H54 (cell line): ENCODE measurements at regions not wholly inside any gene's neighbourhood (a gene's known extent, or its start where the extent isn't known, plus 50 kb on each side); places are given as distances from the start of the nearest gene placed in this dataset.
"Not testable (repeated sequence)": the region's sequence is repeated elsewhere in the genome, so short reads cannot be mapped to it uniquely, and the experiment has no call there.

Experiments used
- DNase-seq: peaks from one replicate; pipeline ENCODE4 v3.0.0; 2011; ENCODE audit warnings: low spot score, mixed read lengths; ENCODE audit not compliant: insufficient read length
- FAIRE-seq: peaks from 3 replicates; lab custom pipeline; 2011; peaks lifted over from hg19 to GRCh38; lab: Jason Lieb, UNC
- POLR2A ChIP-seq: IDR thresholded peaks from 2 replicates; pipeline ENCODE4 v1.6.1; 2011; ENCODE audit warnings: low read depth, mild to moderate bottlenecking, low read length

DNA sequence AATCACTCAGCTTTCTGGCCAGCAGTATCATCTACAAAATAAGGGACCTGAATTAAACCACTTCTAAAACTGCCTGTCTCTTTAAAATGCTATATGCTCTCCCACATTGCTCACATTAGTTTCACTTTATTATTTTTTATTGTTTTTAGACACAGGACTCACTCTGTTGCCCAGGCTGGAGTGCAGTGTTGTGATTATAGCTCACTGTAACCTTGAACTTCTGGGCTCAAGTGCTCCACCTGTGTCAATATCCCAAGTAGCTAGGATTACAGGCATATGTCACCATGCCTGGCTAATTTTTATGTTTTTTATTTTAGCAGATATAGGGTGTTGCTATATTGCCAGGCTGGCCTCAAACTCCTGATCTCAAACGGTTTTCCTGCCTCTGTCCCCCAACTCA, 591.3 kb upstream of the ZNF804A start:
- no peak for TF ChIP-seq POLR2A
- DNase-seq (no peak), FAIRE-seq (no peak)

DNA sequence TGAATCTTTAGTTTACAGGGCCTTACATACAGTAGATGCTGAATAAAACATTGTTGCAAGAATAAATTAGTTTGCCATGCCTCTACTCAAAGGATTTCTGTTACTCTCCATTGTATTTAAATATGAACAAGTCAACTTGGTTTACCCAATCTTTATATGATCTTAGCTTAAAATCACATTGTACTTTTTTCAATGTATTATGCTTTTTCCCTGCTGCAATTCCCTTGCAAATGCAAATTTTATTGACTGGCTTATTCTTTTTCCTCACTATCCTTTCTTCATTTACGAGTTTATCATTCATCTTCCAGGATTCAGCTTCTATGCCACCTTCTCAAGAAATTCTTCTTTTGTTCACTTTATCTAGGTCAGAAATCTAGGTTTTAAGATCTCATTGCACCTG, 571.4 kb upstream of the ZNF804A start:
- DNase-seq = no peak
- TF ChIP-seq POLR2A = no peak
- no peak for FAIRE-seq

DNA sequence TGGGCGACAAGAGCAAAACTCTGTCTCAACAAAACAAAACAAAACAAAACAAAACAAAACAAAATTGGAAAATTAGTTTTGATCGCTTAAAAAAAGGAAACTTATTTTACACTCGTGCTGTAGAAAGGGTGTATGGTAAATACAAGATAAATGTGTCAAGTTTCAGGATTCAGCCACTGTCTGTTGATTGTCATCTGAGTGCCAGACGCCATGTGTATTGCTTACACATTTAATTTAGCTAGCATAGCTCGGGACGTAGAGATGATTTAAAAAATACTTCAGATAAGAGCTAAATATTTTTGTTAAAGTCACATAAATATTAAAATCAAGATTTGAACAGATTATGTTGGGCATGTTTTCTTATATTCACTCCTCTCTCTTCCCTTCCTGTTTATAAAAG, 568.1 kb upstream of the ZNF804A start:
- DNase-seq (no peak), FAIRE-seq (no peak)
- no peak for TF ChIP-seq POLR2A

DNA sequence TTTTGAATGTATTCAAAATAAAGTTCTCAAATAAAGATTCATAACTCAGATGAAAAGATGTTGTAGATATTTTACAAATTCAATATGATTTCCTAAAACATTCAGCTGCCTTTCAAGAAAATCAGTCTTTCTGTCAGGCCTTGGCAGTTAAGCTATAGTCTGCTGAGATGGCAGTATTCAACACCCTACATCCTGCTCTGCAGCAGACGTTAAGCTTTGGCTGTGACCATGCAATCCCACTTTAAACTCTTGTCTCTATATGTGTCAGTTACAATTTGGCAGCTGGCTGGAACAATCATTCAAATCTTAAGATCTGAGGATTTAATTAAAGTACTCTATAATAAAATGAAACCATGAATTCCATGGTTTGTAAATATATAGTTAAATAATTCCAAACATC, 567.3 kb upstream of the ZNF804A start:
- no peak for FAIRE-seq
- no peak for TF ChIP-seq POLR2A
- DNase-seq = no peak

DNA sequence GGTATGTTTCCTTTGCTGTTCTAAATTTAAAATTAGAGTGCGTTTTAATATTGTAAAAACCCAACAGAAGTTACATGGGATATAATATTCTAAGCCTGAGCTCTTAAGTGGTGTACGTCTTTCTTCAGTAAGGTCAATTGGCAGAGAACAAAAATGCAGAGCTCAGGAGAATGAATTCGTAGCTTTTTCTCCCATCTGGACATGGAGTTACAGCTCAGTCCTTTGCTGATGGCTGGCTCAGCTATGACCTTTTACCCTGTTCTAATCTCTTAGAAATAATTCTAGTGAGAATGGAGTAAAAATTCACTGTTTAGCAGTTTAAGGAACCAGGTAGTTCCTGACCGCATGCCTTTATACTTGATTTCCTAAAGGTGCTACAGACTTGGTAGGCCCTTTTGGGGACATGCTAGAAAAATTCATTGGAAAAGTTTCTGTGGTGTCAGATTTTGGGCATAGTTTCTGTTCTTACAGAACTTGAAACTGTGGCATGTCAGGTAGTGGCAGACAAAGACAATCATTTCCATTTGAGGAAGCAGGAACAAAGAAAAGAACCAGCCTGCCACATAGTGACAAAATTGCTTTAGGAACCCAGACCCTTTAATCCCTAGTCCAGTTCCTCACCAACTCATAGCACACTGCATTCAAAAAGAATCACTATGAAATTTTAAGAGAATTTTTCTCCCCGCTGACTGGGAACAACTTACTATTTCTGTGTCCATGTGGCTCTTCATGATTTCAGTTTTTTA, 566.8 kb upstream of the ZNF804A start:
- no peak for DNase-seq

DNA sequence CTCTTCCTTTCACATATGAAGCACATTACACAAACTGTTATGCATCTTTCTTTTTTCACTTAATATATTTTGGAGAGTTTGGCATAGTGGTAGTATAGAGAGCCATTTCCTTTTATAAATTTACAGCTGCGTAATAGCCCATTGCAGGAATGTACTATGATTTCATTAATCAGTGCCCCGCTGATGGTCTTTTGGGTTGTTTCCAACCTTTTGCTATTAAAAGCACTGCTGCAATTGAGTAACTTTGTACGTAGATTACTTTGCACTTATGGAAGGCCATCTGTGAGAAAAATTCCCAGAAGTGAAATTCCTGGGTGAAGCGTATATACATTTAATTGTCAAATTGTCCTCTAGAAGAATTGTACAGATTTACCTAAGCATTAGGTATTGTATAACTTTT, 565.3 kb upstream of the ZNF804A start:
- DNase-seq = no peak
- no peak for TF ChIP-seq POLR2A
- no peak for FAIRE-seq

More for the DNA sequence above, 566.8 kb upstream of the ZNF804A start:
- FAIRE-seq = no peak
- TF ChIP-seq POLR2A = no peak

DNA sequence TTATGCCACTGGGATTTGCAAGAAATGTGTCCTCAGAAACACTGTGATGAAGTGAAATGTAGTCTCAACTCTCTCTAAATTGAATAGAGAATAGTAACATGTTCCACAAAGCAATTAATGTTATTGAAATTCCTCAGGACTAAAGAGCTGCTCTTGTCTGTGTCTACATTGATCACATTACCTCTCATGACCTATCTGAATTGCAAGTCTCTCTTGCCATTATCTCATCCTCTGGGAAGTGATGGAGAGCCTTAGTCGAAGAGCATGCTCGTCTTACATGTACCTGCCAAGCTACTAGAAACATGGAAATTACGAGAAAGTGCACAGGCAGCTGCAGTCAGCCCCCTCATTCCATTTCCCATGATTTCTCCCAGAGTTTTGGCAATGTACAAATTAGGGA, 561.1 kb upstream of the ZNF804A start:
- TF ChIP-seq POLR2A = no peak
- FAIRE-seq (no peak), DNase-seq (no peak)

DNA sequence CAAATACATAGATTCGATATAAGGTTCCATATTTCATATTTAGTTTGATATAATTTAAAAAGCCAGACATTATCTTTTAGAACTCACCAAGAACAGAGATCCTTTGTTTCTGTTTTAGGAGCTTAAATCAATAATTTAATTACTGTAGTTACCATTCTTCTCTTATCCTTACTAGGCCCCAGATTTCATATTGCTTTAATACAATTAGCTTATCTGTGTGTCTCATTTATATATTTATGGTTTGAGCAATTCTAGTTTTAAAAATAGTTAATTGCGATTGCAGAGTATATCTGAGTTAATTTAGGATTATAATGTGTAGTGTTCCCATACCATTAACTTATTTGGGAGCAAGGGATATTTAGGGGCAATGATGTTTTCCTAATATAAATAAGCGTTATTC, 558.8 kb upstream of the ZNF804A start:
- DNase-seq (no peak), FAIRE-seq (no peak)
- TF ChIP-seq POLR2A = no peak

DNA sequence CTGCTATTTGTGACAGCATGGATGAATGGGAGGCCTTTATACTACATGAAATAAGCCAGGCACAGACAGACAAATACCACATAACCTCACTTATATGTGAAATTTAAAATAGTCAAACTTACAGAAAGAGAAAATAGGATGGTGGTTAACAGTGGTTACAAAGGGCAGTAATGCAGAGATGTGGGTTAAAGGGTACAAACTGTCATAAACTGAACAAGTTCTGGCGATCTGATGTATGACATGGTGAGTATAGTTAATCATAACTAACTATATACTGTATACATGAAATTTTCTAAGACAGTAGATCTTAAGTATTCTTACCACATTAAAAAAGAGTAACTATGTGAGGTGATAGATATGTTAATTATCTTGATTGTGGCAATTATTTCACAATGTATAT, 558.1 kb upstream of the ZNF804A start:
- FAIRE-seq = no peak

DNA sequence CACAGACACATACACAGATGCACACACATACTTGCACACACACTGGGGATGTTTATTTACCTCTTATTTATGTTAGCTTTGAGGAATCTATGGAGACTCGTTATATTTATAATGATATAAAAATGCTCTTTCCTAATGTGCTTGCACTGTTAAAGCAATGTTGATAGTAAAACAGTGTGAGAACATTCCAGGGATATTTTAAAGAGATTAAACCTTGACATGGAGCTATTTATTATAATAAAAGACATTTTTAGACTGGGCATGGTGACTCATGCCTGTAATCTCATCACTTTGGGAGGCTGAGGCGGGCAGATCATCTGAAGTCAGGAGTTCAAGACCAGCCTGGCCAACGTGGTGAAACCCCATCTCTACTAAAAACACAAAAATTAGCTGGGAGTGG, 557.3 kb upstream of the ZNF804A start:
- DNase-seq (no peak), FAIRE-seq (no peak)
- TF ChIP-seq POLR2A = no peak

More for the DNA sequence above, 558.1 kb upstream of the ZNF804A start:
- TF ChIP-seq POLR2A = no peak
- DNase-seq = no peak

DNA sequence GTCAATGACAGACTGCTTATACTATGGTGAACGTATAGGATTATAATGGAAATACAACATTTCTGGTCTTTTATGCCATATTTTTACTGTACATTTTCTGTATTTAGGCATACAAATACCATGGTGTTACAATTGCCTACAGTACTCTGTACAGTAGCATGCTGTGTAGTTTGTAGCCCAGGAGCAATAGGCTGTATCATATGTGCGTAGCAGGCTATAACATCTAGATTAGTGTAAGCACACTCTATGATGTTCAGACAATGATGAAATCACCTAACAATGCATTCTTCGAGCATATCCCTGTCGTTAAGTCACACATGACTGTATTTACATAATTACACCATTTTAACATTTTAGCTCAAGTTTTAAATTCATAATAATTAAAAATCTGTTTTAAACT, 556.6 kb upstream of the ZNF804A start:
- no peak for TF ChIP-seq POLR2A
- DNase-seq (no peak), FAIRE-seq (no peak)

DNA sequence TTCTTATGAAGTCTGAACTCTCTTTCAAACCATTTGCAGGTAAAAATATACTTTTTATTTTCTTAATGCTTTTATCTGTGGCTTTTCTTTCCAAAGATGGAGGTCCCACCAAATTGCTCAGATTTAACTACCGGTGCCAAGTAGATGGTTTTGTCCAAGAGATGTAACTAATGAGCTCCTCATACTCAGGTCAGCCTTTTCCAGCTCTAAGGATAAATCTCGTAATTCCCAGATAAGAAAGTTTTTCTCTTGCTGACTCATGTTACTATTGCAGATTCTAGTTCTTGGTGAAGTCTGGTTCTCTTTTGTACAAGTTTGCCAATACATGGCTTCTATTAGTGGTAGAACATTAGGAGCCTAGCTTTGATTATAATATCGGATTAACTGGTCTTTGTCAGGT, 550.8 kb upstream of the ZNF804A start:
- no peak for TF ChIP-seq POLR2A
- FAIRE-seq = no peak
- DNase-seq = no peak

DNA sequence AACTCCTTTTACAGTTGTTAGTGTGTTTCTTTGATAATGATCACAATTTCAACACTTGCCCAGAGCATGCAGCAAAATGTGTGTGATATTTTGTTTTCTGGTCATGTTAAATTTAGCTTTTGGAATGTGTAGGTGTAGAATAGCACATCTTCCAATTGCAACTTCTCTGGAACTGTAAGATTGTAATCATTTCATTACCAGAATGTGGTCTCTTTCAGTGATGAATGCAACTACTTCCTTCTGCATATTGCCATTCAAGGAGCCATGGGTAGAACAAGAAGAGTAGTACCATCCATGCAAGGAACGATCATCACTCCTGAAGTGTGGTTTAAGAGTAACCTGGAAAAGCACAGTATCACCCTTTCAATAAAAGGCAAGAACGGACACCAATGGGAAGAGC, 548.8 kb upstream of the ZNF804A start:
- no peak for TF ChIP-seq POLR2A
- DNase-seq = no peak
- FAIRE-seq = no peak

DNA sequence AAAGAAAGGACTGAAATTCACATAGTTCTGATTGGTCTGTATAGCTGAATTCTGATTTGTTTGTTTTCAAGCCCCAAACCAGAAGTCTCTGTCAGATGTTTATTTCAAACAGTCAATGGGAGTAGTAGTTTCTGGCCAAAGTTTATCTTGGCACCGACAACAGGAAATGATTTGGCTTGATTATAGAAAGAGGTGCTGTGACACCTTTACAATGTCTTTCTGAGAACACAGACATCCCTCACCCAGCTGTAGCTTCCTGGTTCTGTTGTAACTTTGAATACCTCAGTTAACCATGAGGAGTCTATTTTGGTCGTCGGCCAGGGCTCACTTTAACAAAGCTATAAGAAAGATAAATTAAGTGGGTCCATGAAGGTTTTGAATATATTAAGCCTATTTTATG, 545.0 kb upstream of the ZNF804A start:
- FAIRE-seq (no peak), DNase-seq (no peak)
- TF ChIP-seq POLR2A = no peak

DNA sequence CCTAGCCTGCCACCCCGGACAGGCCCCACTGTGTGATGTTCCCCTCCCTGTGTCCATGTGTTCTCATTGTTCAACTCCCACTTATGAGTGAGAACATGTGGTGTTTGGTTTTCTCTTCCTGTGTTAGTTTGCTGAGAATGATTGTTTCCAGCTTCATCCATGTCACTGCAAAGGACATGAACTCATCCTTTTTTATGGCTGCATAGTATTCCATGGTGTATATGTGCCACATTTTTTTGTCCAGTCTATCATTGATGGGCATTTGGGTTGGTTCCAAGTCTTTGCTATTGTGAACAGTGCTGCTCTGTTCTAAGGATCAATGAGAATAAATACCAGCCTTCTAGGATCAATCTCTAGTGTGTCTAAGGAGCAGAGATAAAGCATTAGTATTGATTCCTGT, 543.9 kb upstream of the ZNF804A start:
- DNase-seq, FAIRE-seq: not testable (repeated sequence)
